ENCODE measurements at regions not wholly inside any gene's neighbourhood (a gene's known extent, or its start where the extent isn't known, plus 50 kb on each side); places are given as distances from the start of the nearest gene placed in this dataset.
"Not testable (repeated sequence)": the region's sequence is repeated elsewhere in the genome, so short reads cannot be mapped to it uniquely, and the experiment has no call there.

- DNase-seq (ENCODE audit: low read depth) = not testable (repeated sequence)
These were observed 365.9 kb upstream of the NPAP1 start for GRCh38 chr15:24309700-24310099.

- not testable (repeated sequence) for DNase-seq (ENCODE audit: low read depth)
These were observed 363.9 kb upstream of the NPAP1 start for GRCh38 chr15:24311692-24312091.

GRCh38 chr15:24316326-24316725, 359.2 kb upstream of the NPAP1 start:
- not testable (repeated sequence) for DNase-seq (ENCODE audit: low read depth)

- DNase-seq (ENCODE audit: low read depth) = no peak
These were observed 356.6 kb upstream of the NPAP1 start for GRCh38 chr15:24318981-24319380.

GRCh38 chr15:24324096-24324495, 351.5 kb upstream of the NPAP1 start:
- not testable (repeated sequence) for DNase-seq (ENCODE audit: low read depth)

GRCh38 chr15:24326513-24326912, 349.1 kb upstream of the NPAP1 start:
- DNase-seq (ENCODE audit: low read depth) = not testable (repeated sequence)

GRCh38 chr15:24331964-24332363, 343.6 kb upstream of the NPAP1 start:
- not testable (repeated sequence) for DNase-seq (ENCODE audit: low read depth)

- not testable (repeated sequence) for DNase-seq (ENCODE audit: low read depth)
These were observed 333.7 kb upstream of the NPAP1 start for GRCh38 chr15:24341876-24342275.

GRCh38 chr15:24352777-24353176, 322.8 kb upstream of the NPAP1 start:
- DNase-seq (ENCODE audit: low read depth) = not testable (repeated sequence)

- not testable (repeated sequence) for DNase-seq (ENCODE audit: low read depth)
These were observed 294.5 kb upstream of the NPAP1 start for GRCh38 chr15:24381103-24381502.

GRCh38 chr15:24385258-24385657, 290.3 kb upstream of the NPAP1 start:
- DNase-seq (ENCODE audit: low read depth) = not testable (repeated sequence)

GRCh38 chr15:24394303-24394702, 281.3 kb upstream of the NPAP1 start:
- no peak for DNase-seq (ENCODE audit: low read depth)

- DNase-seq (ENCODE audit: low read depth) = not testable (repeated sequence)
These were observed 262.9 kb upstream of the NPAP1 start for GRCh38 chr15:24412649-24413048.

GRCh38 chr15:24426286-24427054, 249.1 kb upstream of the NPAP1 start:
- DNase-seq (ENCODE audit: low read depth) = not testable (repeated sequence)

- not testable (repeated sequence) for DNase-seq (ENCODE audit: low read depth)
These were observed 248.5 kb upstream of the NPAP1 start for GRCh38 chr15:24427055-24427400.

- not testable (repeated sequence) for DNase-seq (ENCODE audit: low read depth)
These were observed 240.3 kb upstream of the NPAP1 start for GRCh38 chr15:24435075-24435820.

GRCh38 chr15:24437270-24437669, 238.3 kb upstream of the NPAP1 start:
- not testable (repeated sequence) for DNase-seq (ENCODE audit: low read depth)

GRCh38 chr15:24437735-24438134, 237.8 kb upstream of the NPAP1 start:
- not testable (repeated sequence) for DNase-seq (ENCODE audit: low read depth)

- DNase-seq (ENCODE audit: low read depth) = not testable (repeated sequence)
These were observed 198.2 kb upstream of the NPAP1 start for GRCh38 chr15:24477107-24478025.

- DNase-seq (ENCODE audit: low read depth) = not testable (repeated sequence)
These were observed 189.5 kb upstream of the NPAP1 start for GRCh38 chr15:24485885-24486567.

- DNase-seq (ENCODE audit: low read depth) = not testable (repeated sequence)
These were observed 187.2 kb upstream of the NPAP1 start for GRCh38 chr15:24488164-24488907.

Data from ELR (cell line).